ENCODE measurements at regions not wholly inside any gene's neighbourhood (a gene's known extent, or its start where the extent isn't known, plus 50 kb on each side); places are given as distances from the start of the nearest gene placed in this dataset.

- no peak overlapping the region for H2AFZ ChIP-seq (replicated peaks; ENCODE audit: low read length, poor library complexity)
Observed at GRCh38 chrX:3779546-3779945, 66.1 kb upstream of the PRKX start.

More at GRCh38 chrX:3779546-3779945, 66.1 kb upstream of the PRKX start:
- no peaks in the 10 kb centered on the region for H3K9me3 ChIP-seq (ENCODE audit: control insufficient read depth, insufficient read depth, low read length)
- no peaks in the 10 kb centered on the region for H3K36me3 ChIP-seq (ENCODE audit: control insufficient read depth, insufficient read depth, low read length)
- H2AK5ac ChIP-seq (ENCODE audit: low read depth, low read length), result no peak overlapping the region
- H3K4me3 ChIP-seq (ENCODE audit: insufficient read depth, low read depth, low read length), result no peak overlapping the region
- H3K4me1 ChIP-seq (ENCODE audit: control insufficient read depth, insufficient read depth, low read length), result no peaks in the 10 kb centered on the region
- no peak for TF ChIP-seq SMC3 (IDR thresholded peaks at IDR 0.05; ENCODE audit: low read depth, low read length)
- TF ChIP-seq RFX5 (IDR thresholded peaks at IDR 0.05; ENCODE audit: low read depth, low read length), result no peak
- no peak for TF ChIP-seq BHLHE40 (IDR thresholded peaks at IDR 0.05; ENCODE audit: low read depth, low read length)
- no peak for TF ChIP-seq FOS (IDR thresholded peaks at IDR 0.05; ENCODE audit: low read depth, low read length)
- TF ChIP-seq USF2 (IDR thresholded peaks at IDR 0.05; ENCODE audit: low read depth, low read length), result no peak
- TF ChIP-seq CEBPB (IDR thresholded peaks at IDR 0.05; ENCODE audit: low read depth, low read length), result no peak
- no peak for TF ChIP-seq POLR2A (IDR thresholded peaks at IDR 0.05; ENCODE audit: low read depth, low read length)
- no peak for TF ChIP-seq MXI1 (IDR thresholded peaks at IDR 0.05; ENCODE audit: borderline replicate concordance, low read depth, low read length)
- no peak for TF ChIP-seq MAFK (IDR thresholded peaks at IDR 0.05; ENCODE audit: low read depth, low read length)
- TF ChIP-seq RCOR1 (IDR thresholded peaks at IDR 0.05; ENCODE audit: insufficient replicate concordance, low read length), result no peak
- H3K27ac ChIP-seq (ENCODE audit: insufficient read depth, low read length), result no peak overlapping the region
- no peaks in the 10 kb centered on the region for H3K9me1 ChIP-seq (ENCODE audit: insufficient read depth, low read length)
- BruUV-seq (replicated peaks), result no TSS peak
- no peaks in the 10 kb centered on the region for H3K27me3 ChIP-seq (ENCODE audit: control insufficient read depth, insufficient read depth, low read length)
- no peaks in the 10 kb centered on the region for H4K20me1 ChIP-seq (ENCODE audit: insufficient read depth, low read length)
- no peak overlapping the region for H2BK120ac ChIP-seq (ENCODE audit: low read depth, low read length)
- H3K14ac ChIP-seq (replicated peaks; ENCODE audit: low read depth, low read length), result no peak overlapping the region
- in situ Hi-C loops (cut with MboI; ENCODE audit: low sequenced_read_pairs) (no loop called here), dilution Hi-C loops (cut with HindIII; ENCODE audit: low sequenced_read_pairs, unreplicated experiment) (no loop called here), intact Hi-C loops (cut with micrococcal nuclease) (no loop called here)
- H2AK9ac ChIP-seq (replicated peaks; ENCODE audit: low read depth, low read length, poor library complexity), result no peak overlapping the region
- H2BK20ac ChIP-seq (ENCODE audit: low read depth, low read length), result no peak overlapping the region
- H3K56ac ChIP-seq (ENCODE audit: extremely low read depth, insufficient read depth, low read length), result no peak overlapping the region
- no peak overlapping the region for H3K18ac ChIP-seq (ENCODE audit: low read depth, low read length)
- DNase-seq (no peak), ATAC-seq (ENCODE audit: low read depth) (no peak)
- H4K5ac ChIP-seq (ENCODE audit: low read depth, low read length), result no peak overlapping the region
- POLR2A ChIA-PET (ENCODE audit: unreplicated experiment), result no interaction called here
- no peak overlapping the region for H4K91ac ChIP-seq (ENCODE audit: insufficient read depth, low read depth, low read length)
- no peaks in the 10 kb centered on the region for H3K79me1 ChIP-seq (ENCODE audit: low read depth in 1 of 2, low read length in 2 of 2)
- no peak overlapping the region for H3K23ac ChIP-seq (ENCODE audit: low read depth, low read length)
- no peak overlapping the region for H3K4me2 ChIP-seq (ENCODE audit: low read depth, low read length)
- H3K4ac ChIP-seq (ENCODE audit: low read depth, low read length), result no peak overlapping the region
- CTCF ChIA-PET, result no interaction called here
- H4K8ac ChIP-seq (ENCODE audit: low read depth in 2 of 2, low read length in 2 of 2), result no peak overlapping the region
- H2BK5ac ChIP-seq (ENCODE audit: low read depth, low read length, poor library complexity, severe bottlenecking), result no peak overlapping the region
- H3K9ac ChIP-seq (ENCODE audit: low read depth, low read length), result no peak overlapping the region
- no peak overlapping the region for H2BK15ac ChIP-seq (ENCODE audit: low read depth, low read length)

Measured in IMR-90 (cell line).